Esophagus squamous epithelium (tissue), 5 donors: ENCODE measurements at regions not wholly inside any gene's neighbourhood (a gene's known extent, or its start where the extent isn't known, plus 50 kb on each side); places are given as distances from the start of the nearest gene placed in this dataset.

Experiments
- DNase-seq: peaks from one replicate; lab custom pipeline; 2025; lab: John Stamatoyannopoulos, UW
- H3K27ac ChIP-seq, 4 donors: fragments of 200-600 bp; sonication (generic); one replicate each; pipeline ENCODE4 v1.5.1; 2016 to 2019; ENCODE audit warnings: mild to moderate bottlenecking in 1 of 4
- H3K27me3 ChIP-seq, 4 donors: fragments of 200-600 bp; sonication (generic); 1 replicate in 3 of 4; 2 replicates in 1 of 4; pipeline versions ENCODE4 v1.5.1 to v1.6.0; 2017 to 2021; ENCODE audit warnings: antibody characterized with exemption in 1 of 4
- H3K36me3 ChIP-seq, 3 donors: fragments of 200-600 bp; sonication (generic); one replicate each; pipeline ENCODE4 v1.5.1; 2016 to 2019
- H3K4me1 ChIP-seq, 3 donors: fragments of 200-600 bp; sonication (generic); one replicate each; pipeline ENCODE4 v1.5.1; 2017 to 2019
- H3K4me3 ChIP-seq, 4 donors: fragments of 200-600 bp; sonication (generic); 1 replicate in 3 of 4; 2 replicates in 1 of 4; pipeline ENCODE4 v1.5.1; 2016 to 2019; ENCODE audit warnings: mild to moderate bottlenecking in 2 of 4, moderate library complexity in 1 of 4
- H3K9me3 ChIP-seq, 3 donors: fragments of 200-600 bp; sonication (generic); one replicate each; pipeline ENCODE4 v1.5.1; 2016 to 2019
- POLR2A ChIP-seq, 4 donors: fragments of 450-650 bp; IDR thresholded peaks; one replicate each; pipeline ENCODE4 v1.6.1; 2017; ENCODE audit warnings: antibody characterized with exemption in 4 of 4, mild to moderate bottlenecking in 4 of 4, moderate library complexity in 3 of 4
- WGBS, 2 donors: methylation state at CpG; one replicate each; pipeline ENCODE4 v1.1.5; 2018; 5-methylcytosine and 5-hydroxymethylcytosine counted together
- intact Hi-C: fragments of 100-400 bp; cut with DNase I; formaldehyde crosslinking; loops from one replicate; pipeline ENCODE4 v1.15.0; 2022
- TF ChIP-seq, protein P1 (sequence below), 6 experiments: fragments of 450-650 bp in 4 of 6; fragments of 200-600 bp in 2 of 6; sonication (generic) in 2 of 6; IDR thresholded peaks; one replicate each; pipeline ENCODE4 v1.5.1; 2016 to 2019; ENCODE audit warnings: antibody characterized with exemption in 6 of 6, mild to moderate bottlenecking in 4 of 6, moderate library complexity in 4 of 6
- donor health status: DM: yes; HTN: yes; CAD: no.

DNA sequence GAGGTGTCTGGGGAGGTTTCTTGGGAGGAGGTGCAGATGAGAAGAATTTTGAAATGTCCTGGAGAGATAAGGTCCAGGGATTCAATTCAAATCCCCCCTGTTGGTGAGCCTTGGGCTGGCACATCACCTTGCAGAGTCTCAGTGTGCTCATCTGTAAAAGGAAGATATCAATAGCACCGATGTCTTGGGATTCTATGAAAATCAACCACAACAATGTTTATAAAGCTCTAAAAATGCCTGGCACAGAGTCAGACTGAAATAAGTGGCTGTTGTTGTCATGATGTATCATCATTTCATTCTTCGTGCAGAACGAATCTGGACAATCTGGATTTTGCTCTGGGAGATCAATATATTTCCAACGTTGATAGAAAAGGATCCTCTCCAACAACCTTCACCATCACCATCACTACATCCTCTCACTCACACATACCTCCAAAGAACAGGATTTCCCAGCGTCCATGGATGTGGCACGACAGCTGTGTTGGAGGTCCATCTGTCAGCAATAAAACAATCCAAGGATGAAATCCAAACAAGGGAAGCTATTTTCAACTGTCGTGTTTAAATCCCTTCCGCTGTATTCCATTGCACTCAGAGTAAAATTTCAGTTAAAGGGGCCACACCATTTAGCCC lies 393.7 kb upstream of the DYNLRB2 start:
- 54 to 57% methylated on average over 8 of the region's 8 CpGs for WGBS, 2 donors
- Histone ChIP-seq H3K36me3 (no peaks in the 10 kb centered on the region), H3K4me3 (no peak overlapping the region), H3K4me1 (no peaks in the 10 kb centered on the region), H3K27ac (no peak overlapping the region), H3K27me3 (peaks cover 0 to 4% (median 0%) of the 10 kb centered on the region in 4 donors), H3K9me3 (peaks cover 0 to under 1% (median 0%) of the 10 kb centered on the region in 3 donors)
- intact Hi-C loops, result no loop called here
- TF ChIP-seq, protein P1, sequence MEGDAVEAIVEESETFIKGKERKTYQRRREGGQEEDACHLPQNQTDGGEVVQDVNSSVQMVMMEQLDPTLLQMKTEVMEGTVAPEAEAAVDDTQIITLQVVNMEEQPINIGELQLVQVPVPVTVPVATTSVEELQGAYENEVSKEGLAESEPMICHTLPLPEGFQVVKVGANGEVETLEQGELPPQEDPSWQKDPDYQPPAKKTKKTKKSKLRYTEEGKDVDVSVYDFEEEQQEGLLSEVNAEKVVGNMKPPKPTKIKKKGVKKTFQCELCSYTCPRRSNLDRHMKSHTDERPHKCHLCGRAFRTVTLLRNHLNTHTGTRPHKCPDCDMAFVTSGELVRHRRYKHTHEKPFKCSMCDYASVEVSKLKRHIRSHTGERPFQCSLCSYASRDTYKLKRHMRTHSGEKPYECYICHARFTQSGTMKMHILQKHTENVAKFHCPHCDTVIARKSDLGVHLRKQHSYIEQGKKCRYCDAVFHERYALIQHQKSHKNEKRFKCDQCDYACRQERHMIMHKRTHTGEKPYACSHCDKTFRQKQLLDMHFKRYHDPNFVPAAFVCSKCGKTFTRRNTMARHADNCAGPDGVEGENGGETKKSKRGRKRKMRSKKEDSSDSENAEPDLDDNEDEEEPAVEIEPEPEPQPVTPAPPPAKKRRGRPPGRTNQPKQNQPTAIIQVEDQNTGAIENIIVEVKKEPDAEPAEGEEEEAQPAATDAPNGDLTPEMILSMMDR (IDR thresholded peaks at IDR 0.05), result no peak
- no peak for TF ChIP-seq POLR2A (IDR thresholded peaks at IDR 0.05)
- no peak for DNase-seq

DNA sequence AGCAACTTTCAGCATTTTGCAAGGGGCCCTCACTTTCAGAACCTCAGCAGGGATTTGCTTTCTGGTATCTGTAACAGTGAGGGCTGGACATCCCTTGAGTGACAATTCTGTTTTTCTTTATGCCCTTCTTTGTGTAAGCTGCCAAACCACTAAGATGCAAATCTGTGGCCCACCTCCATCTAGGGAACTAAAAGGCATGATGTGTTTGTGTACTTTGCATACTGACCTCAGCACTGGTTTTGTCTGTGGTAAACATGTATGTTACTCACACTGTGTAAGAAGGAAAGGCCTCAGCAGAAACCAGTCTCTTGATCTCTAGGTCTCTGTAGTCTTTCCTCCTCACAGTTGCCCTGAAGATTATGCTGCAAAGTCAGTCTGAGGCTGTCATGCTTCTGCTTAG lies 396.6 kb upstream of the DYNLRB2 start:
- DNase-seq, result no peak
- intact Hi-C loops, result no loop called here
- no peaks in the 10 kb centered on the region for H3K36me3 ChIP-seq
- no peaks in the 10 kb centered on the region for H3K4me1 ChIP-seq
- peaks cover 0 to 7% (median 0%) of the 10 kb centered on the region in 3 donors for H3K9me3 ChIP-seq
- H3K4me3 ChIP-seq, result no peak overlapping the region
- H3K27me3 ChIP-seq, result peaks cover 0 to 4% (median 0%) of the 10 kb centered on the region in 4 donors
- no peak overlapping the region for H3K27ac ChIP-seq
- TF ChIP-seq, protein P1 (IDR thresholded peaks at IDR 0.05), result no peak
- no peak for TF ChIP-seq POLR2A (IDR thresholded peaks at IDR 0.05)

DNA sequence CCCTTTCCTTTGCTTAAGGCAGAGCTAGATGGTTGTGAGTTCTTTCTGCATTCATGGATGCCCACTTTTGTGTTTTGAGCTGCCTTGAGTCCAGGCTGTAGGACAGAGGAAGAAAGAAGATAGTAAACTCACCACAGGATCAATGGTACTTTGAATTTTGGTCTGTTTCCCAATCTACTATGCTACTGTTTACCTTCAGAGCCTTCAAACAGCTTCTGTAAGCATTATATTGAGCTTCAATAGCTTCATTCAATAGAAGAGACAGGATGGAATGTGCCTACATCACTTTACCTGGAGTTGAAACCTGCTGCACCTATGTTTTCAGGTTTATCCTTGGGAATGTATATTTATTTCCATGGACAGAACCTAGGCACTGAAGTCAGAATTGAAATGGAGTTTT lies 397.9 kb upstream of the DYNLRB2 start:
- no peak for TF ChIP-seq POLR2A (IDR thresholded peaks at IDR 0.05)
- TF ChIP-seq, protein P1 (IDR thresholded peaks at IDR 0.05), result no peak
- Histone ChIP-seq H3K4me3 (no peak overlapping the region), H3K4me1 (no peaks in the 10 kb centered on the region), H3K27me3 (peaks cover 0 to 4% (median 0%) of the 10 kb centered on the region in 4 donors), H3K36me3 (no peaks in the 10 kb centered on the region), H3K27ac (no peak overlapping the region), H3K9me3 (peaks cover 0 to 7% (median 0%) of the 10 kb centered on the region in 3 donors)
- DNase-seq, result no peak
- intact Hi-C loops, result no loop called here

DNA sequence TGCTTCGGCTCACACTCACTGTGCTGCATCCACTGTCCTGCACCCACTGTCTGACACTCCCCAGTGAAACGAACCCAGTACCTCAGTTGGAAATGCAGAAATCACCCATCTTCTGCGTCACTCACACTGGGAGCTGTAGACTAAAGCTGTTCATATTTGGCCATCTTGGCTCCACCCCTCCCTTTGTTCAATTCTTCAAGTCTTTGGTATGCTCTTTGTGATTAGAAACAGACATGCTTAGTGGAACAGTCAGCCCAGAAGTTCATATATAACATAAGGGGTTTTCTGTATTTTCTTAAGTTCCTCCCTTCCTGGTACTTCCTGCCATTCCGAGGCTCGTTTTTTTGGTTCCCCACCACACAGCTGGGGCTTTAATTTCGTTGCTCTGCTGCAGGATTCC lies 398.5 kb upstream of the DYNLRB2 start:
- Histone ChIP-seq H3K27me3 (peaks cover 0 to 4% (median 0%) of the 10 kb centered on the region in 4 donors), H3K9me3 (peaks cover 0 to 7% (median 0%) of the 10 kb centered on the region in 3 donors), H3K4me1 (no peaks in the 10 kb centered on the region), H3K27ac (no peak overlapping the region), H3K4me3 (no peak overlapping the region), H3K36me3 (no peaks in the 10 kb centered on the region)
- intact Hi-C loops, result no loop called here
- TF ChIP-seq, protein P1 (IDR thresholded peaks at IDR 0.05), result no peak
- no peak for TF ChIP-seq POLR2A (IDR thresholded peaks at IDR 0.05)
- 55 to 71% methylated on average over 6 of the region's 6 CpGs for whole genome bisulfite sequencing, 2 donors
- no peak for DNase-seq

DNA sequence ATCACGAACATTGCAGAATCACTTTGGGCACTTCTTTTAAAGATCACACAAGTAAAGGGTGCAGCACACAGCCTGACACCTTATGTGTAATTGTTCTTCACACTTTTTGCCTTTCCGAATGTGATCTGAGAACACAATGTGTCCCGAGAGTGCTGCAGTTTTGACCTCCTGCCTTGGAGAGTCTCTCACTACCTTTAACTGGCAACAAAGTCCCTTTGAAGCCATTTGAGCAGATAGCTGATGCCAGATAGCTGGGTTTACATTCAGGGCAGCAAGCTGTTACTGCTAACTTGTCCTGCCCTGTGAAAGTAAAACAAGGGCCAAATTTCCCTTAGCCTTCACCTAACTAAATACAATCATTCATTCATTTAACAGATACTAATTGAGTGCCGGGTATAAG lies 411.0 kb upstream of the DYNLRB2 start:
- Histone ChIP-seq H3K9me3 (peaks cover 0 to 2% (median 0%) of the 10 kb centered on the region in 3 donors), H3K27ac (no peak overlapping the region), H3K4me1 (no peaks in the 10 kb centered on the region), H3K36me3 (no peaks in the 10 kb centered on the region), H3K4me3 (no peak overlapping the region), H3K27me3 (no peaks in the 10 kb centered on the region)
- TF ChIP-seq POLR2A (IDR thresholded peaks at IDR 0.05), result no peak
- TF ChIP-seq, protein P1 (IDR thresholded peaks at IDR 0.05), result no peak
- intact Hi-C loops, result no loop called here
- DNase-seq, result no peak
- whole genome bisulfite sequencing, 2 donors, result 81 to 85% methylated on average over 4 of the region's 4 CpGs
